H1 (cell line): ENCODE measurements at regions not wholly inside any gene's neighbourhood (a gene's known extent, or its start where the extent isn't known, plus 50 kb on each side); places are given as distances from the start of the nearest gene placed in this dataset.

ENCODE experiments used
- CTCF ChIA-PET: fragments of 300-600 bp; sonication (Branson Sonifier 250); formaldehyde crosslinking; loops from one replicate; lab custom pipeline; 2021; ENCODE audit not compliant: partially characterized antibody; lab: Charles Lee
- POLR2A ChIA-PET: fragments of 300-600 bp; sonication (Branson Sonifier 250); formaldehyde crosslinking; loops from one replicate; lab custom pipeline; 2021; ENCODE audit warnings: inconsistent platforms; ENCODE audit not compliant: partially characterized antibody; lab: Charles Lee
- DNase-seq, 2 experiments: peaks; one replicate each; pipeline versions ENCODE4 v3.0.0 to v3.0.0-alpha.2; 2010 to 2022; ENCODE audit warnings: low spot score in 2 of 2, low read depth in 1 of 2, mixed read lengths in 1 of 2
- FAIRE-seq: peaks from 2 replicates; lab custom pipeline; 2011; peaks lifted over from hg19 to GRCh38; lab: Jason Lieb, UNC
- H2AFZ ChIP-seq: 2 replicates; pipeline ENCODE4 v1.8.1; 2012; ENCODE audit warnings: low read length, inconsistent platforms
- H2AK5ac ChIP-seq: 2 replicates; pipeline ENCODE4 v1.6.1; 2013; ENCODE audit warnings: low read depth, low read length
- H2BK120ac ChIP-seq: replicated peaks from 2 replicates; pipeline ENCODE3; 2013; ENCODE audit warnings: low read depth, low read length, inconsistent platforms
- H2BK12ac ChIP-seq: 2 replicates; pipeline ENCODE4 v1.6.1; 2013; ENCODE audit warnings: low read depth, low read length
- H2BK15ac ChIP-seq: 2 replicates; pipeline ENCODE4 v1.6.1; 2013; ENCODE audit warnings: low read length
- H2BK20ac ChIP-seq: 2 replicates; pipeline ENCODE4 v1.6.1; 2013; ENCODE audit warnings: low read length
- H2BK5ac ChIP-seq: 2 replicates; pipeline ENCODE4 v1.6.1; 2013; ENCODE audit warnings: low read depth, low read length
- H3K14ac ChIP-seq: 2 replicates; pipeline ENCODE4 v1.6.1; 2013; ENCODE audit warnings: inconsistent platforms; ENCODE audit not compliant: insufficient read length
- H3K18ac ChIP-seq: 2 replicates; pipeline ENCODE4 v1.6.1; 2013; ENCODE audit warnings: low read length; ENCODE audit errors: extremely low read depth
- H3K23ac ChIP-seq: 2 replicates; pipeline ENCODE4 v1.6.1; 2013; ENCODE audit warnings: inconsistent platforms; ENCODE audit not compliant: insufficient read length
- H3K23me2 ChIP-seq: 2 replicates; pipeline ENCODE4 v1.6.1; 2013; ENCODE audit warnings: low read depth, low read length
- H3K27ac ChIP-seq: 2 replicates; pipeline ENCODE4 v1.6.1; 2011; ENCODE audit warnings: low read depth, low read length, inconsistent platforms
- H3K27me3 ChIP-seq, 4 experiments: replicated peaks in 1 of 4; 1 replicate in 1 of 4; 2 replicates in 3 of 4; pipeline versions ENCODE4 v1.6.1 to v1.8.1; 2011 to 2013; ENCODE audit warnings: low read length in 3 of 4, mild to moderate bottlenecking in 3 of 4, inconsistent platforms in 2 of 4, mixed read lengths in 2 of 4, moderate library complexity in 1 of 4; ENCODE audit not compliant: control insufficient read depth in 3 of 4, insufficient read depth in 3 of 4; ENCODE audit errors: extremely low read depth in 1 of 4
- H3K36me3 ChIP-seq, 4 experiments: 2 replicates each; pipeline versions ENCODE4 v1.6.1 to v1.8.1; 2011 to 2013; ENCODE audit warnings: mild to moderate bottlenecking in 4 of 4, low read length in 3 of 4, moderate library complexity in 2 of 4, control low read depth in 1 of 4, inconsistent platforms in 1 of 4; ENCODE audit not compliant: insufficient read depth in 4 of 4, control insufficient read depth in 2 of 4
- H3K4ac ChIP-seq: replicated peaks from 2 replicates; pipeline ENCODE3; 2013; ENCODE audit warnings: low read length, low read depth, mixed read lengths, inconsistent platforms; ENCODE audit not compliant: insufficient read length
- H3K4me1 ChIP-seq, 4 experiments: replicated peaks in 1 of 4; 1 replicate in 1 of 4; 2 replicates in 3 of 4; pipeline versions ENCODE4 v1.6.1 to v1.8.1; 2011 to 2013; ENCODE audit warnings: low read length in 3 of 4, inconsistent platforms in 2 of 4, mixed read lengths in 1 of 4; ENCODE audit not compliant: insufficient read depth in 4 of 4, control insufficient read depth in 3 of 4
- H3K4me2 ChIP-seq, 2 experiments: 2 replicates each; pipeline versions ENCODE4 v1.6.1 to v1.8.1; 2011 to 2013; ENCODE audit warnings: low read depth in 2 of 2, low read length in 2 of 2, control low read depth in 1 of 2, inconsistent platforms in 1 of 2, mild to moderate bottlenecking in 1 of 2; ENCODE audit not compliant: insufficient read depth in 1 of 2
- H3K4me3 ChIP-seq, 4 experiments: fragments of 200-600, 300-600 bp in 1 of 4; sonication (generic), shearing (Covaris generic), sonication (Bioruptor Twin) in 1 of 4; 2 replicates each; pipeline versions ENCODE4 v1.5.1 to v1.8.1; 2011 to 2016; ENCODE audit warnings: low read length in 4 of 4, low read depth in 3 of 4, control low read depth in 2 of 4, inconsistent platforms in 2 of 4, mild to moderate bottlenecking in 2 of 4, mixed read lengths in 1 of 4, moderate library complexity in 1 of 4; ENCODE audit not compliant: insufficient read depth in 2 of 4; ENCODE audit errors: extremely low read depth in 1 of 4
- H3K56ac ChIP-seq: replicated peaks from 2 replicates; pipeline ENCODE3; 2013; ENCODE audit warnings: low read depth, mild to moderate bottlenecking, mixed read lengths, low read length, inconsistent platforms; ENCODE audit not compliant: insufficient read length
- H3K79me1 ChIP-seq: 2 replicates; pipeline ENCODE4 v1.6.1; 2013; ENCODE audit warnings: low read depth, low read length, control low read depth
- H3K79me2 ChIP-seq, 2 experiments: 2 replicates each; pipeline versions ENCODE4 v1.6.1 to v1.8.1; 2012 to 2013; ENCODE audit warnings: low read length in 2 of 2, mild to moderate bottlenecking in 2 of 2, inconsistent platforms in 1 of 2; ENCODE audit not compliant: insufficient read depth in 2 of 2, control insufficient read depth in 1 of 2
- H3K9ac ChIP-seq, 4 experiments: replicated peaks in 1 of 4; 1 replicate in 1 of 4; 2 replicates in 3 of 4; pipeline versions ENCODE4 v1.6.1 to v1.8.1; 2011 to 2013; ENCODE audit warnings: low read depth in 3 of 4, low read length in 3 of 4, control low read depth in 2 of 4, mild to moderate bottlenecking in 2 of 4, moderate library complexity in 2 of 4, inconsistent platforms in 1 of 4; ENCODE audit errors: extremely low read depth in 1 of 4
- H3K9me3 ChIP-seq, 2 experiments: 2 replicates each; pipeline versions ENCODE4 v1.6.1 to v1.8.1; 2012 to 2013; ENCODE audit warnings: mild to moderate bottlenecking in 2 of 2, moderate library complexity in 2 of 2, control low read depth in 1 of 2, inconsistent platforms in 1 of 2, low read depth in 1 of 2, low read length in 1 of 2, mixed read lengths in 1 of 2; ENCODE audit not compliant: insufficient read depth in 2 of 2
- H4K20me1 ChIP-seq, 2 experiments: replicated peaks in 1 of 2; 2 replicates each; pipeline versions ENCODE3 to v1.8.1; 2011 to 2013; ENCODE audit warnings: inconsistent platforms in 2 of 2, low read length in 2 of 2, mild to moderate bottlenecking in 1 of 2; ENCODE audit not compliant: insufficient read depth in 2 of 2, control insufficient read depth in 1 of 2
- H4K5ac ChIP-seq: 2 replicates; pipeline ENCODE4 v1.6.1; 2013; ENCODE audit warnings: low read length, low read depth, mixed read lengths, inconsistent platforms; ENCODE audit not compliant: insufficient read length
- H4K8ac ChIP-seq: 2 replicates; pipeline ENCODE4 v1.8.0; 2013; ENCODE audit warnings: mild to moderate bottlenecking, moderate library complexity, low read length, inconsistent platforms; ENCODE audit not compliant: insufficient read depth; ENCODE audit errors: extremely low read depth
- H4K91ac ChIP-seq: replicated peaks from 2 replicates; pipeline ENCODE3; 2013; ENCODE audit warnings: low read length, mixed read lengths, inconsistent platforms; ENCODE audit not compliant: insufficient read length
- ASH2L ChIP-seq: fragments of 200-600, 300-600 bp; sonication (generic); IDR thresholded peaks from one replicate; pipeline ENCODE4 v1.7.1; 2017; ENCODE audit warnings: low read length
- CBX8 ChIP-seq: fragments of 300-800, 300-1000 bp; sonication (generic); IDR thresholded peaks from 2 replicates; pipeline ENCODE4 v1.7.1; 2016; ENCODE audit warnings: low read depth, low read length, borderline replicate concordance
- CHD1 ChIP-seq: IDR thresholded peaks from 2 replicates; pipeline ENCODE4 v1.6.1; 2012; ENCODE audit warnings: low read depth, low read length, improper control_type of control experiment
- GABPA ChIP-seq: IDR thresholded peaks from 2 replicates; pipeline ENCODE4 v1.6.1; 2011; ENCODE audit warnings: mild to moderate bottlenecking, low read length, moderate library complexity, borderline replicate concordance; ENCODE audit not compliant: insufficient read depth
- GTF2F1 ChIP-seq: IDR thresholded peaks from 2 replicates; pipeline ENCODE4 v1.6.1; 2012; ENCODE audit warnings: low read depth, low read length, improper control_type of control experiment, borderline replicate concordance
- JUN ChIP-seq: IDR thresholded peaks from 2 replicates; pipeline ENCODE4 v1.6.1; 2011; ENCODE audit warnings: low read depth, mild to moderate bottlenecking, improper control_type of control experiment, low read length
- POLR2AphosphoS5 ChIP-seq: IDR thresholded peaks from 2 replicates; pipeline ENCODE4 v1.6.1; 2011; ENCODE audit warnings: low read depth, low read length
- RXRA ChIP-seq: IDR thresholded peaks from 2 replicates; pipeline ENCODE4 v1.6.1; 2011; ENCODE audit warnings: low read depth, mild to moderate bottlenecking, low read length, moderate library complexity; ENCODE audit not compliant: insufficient read depth
- SIRT6 ChIP-seq: IDR thresholded peaks from one replicate; pipeline ENCODE4 v1.7.1; 2012; ENCODE audit warnings: low read length, inconsistent platforms
- TAF1 ChIP-seq: IDR thresholded peaks from 2 replicates; pipeline ENCODE4 v1.6.1; 2011; ENCODE audit warnings: mild to moderate bottlenecking, low read depth, low read length
- TBP ChIP-seq: IDR thresholded peaks from 2 replicates; pipeline ENCODE4 v1.6.1; 2011; ENCODE audit warnings: low read depth, low read length, improper control_type of control experiment
- YY1 ChIP-seq: IDR thresholded peaks from 2 replicates; pipeline ENCODE4 v1.6.1; 2011; ENCODE audit warnings: low read depth, mild to moderate bottlenecking, low read length
- ZNF274 ChIP-seq: IDR thresholded peaks from 2 replicates; pipeline ENCODE4 v1.7.0; 2012; ENCODE audit warnings: low read length, borderline replicate concordance; ENCODE audit errors: extremely low read depth
- WGBS, 2 experiments: shearing (Covaris generic) in 1 of 2; methylation state at CpG; one replicate each; pipeline versions ENCODE4 v1.1.6 to v1.1.7; 2013 to 2015; ENCODE audit warnings: low lambda C conversion rate in 2 of 2, mixed read lengths in 2 of 2, inconsistent platforms in 1 of 2, low coverage in 1 of 2, missing lambda C conversion rate in 1 of 2; ENCODE audit not compliant: insufficient replicate concordance in 2 of 2, insufficient coverage in 1 of 2, insufficient read length in 1 of 2; ENCODE audit errors: extremely low coverage in 1 of 2, missing lambda C conversion rate in 1 of 2; 5-methylcytosine and 5-hydroxymethylcytosine counted together
- TF ChIP-seq, protein P1 (sequence below): IDR thresholded peaks from 2 replicates; pipeline ENCODE4 v1.6.1; 2012; ENCODE audit warnings: low read length, inconsistent platforms

DNA sequence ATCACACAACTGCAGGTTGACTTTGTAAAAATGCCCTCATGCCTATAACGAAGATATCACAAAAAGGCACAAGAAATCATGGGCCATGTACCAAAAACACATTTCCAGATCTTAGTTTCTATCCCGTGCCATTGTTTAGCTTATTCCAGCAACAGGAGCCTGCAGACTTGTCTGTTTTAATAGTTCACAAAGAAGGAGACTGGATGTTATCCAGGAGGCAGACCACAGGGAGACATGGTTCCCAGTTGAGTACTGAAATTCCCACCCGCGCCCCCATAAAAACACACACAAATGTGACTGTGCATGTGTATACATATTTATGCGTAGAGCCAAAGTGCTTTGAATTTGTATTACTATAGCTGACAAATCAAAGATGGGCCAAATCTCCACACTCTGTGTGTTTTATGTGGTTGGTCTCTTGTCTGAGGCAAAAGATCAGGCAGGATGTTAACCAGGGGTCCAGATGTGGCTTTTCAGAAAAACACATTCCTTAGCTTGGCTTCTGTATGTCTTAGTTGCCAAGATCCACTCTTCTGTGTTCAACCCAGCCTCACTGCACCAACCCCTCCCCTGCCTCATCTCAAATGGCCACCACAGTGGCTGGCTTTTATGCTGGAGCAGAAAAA lies 469.2 kb upstream of the DIPK2B start:
- Histone ChIP-seq H3K18ac (no peak overlapping the region), H3K27ac (no peak overlapping the region), H4K91ac (no peak overlapping the region), H3K56ac (no peak overlapping the region), H2AK5ac (no peak overlapping the region), H3K9ac (no peak overlapping the region), H2BK20ac (no peak overlapping the region), H2BK120ac (no peak overlapping the region), H3K4me2 (no peak overlapping the region), H3K4me1 (no peaks in the 10 kb centered on the region), H2AFZ (no peak overlapping the region), H3K4ac (no peak overlapping the region), H3K79me1 (no peaks in the 10 kb centered on the region), H3K4me3 (no peak overlapping the region), H3K23ac (no peak overlapping the region), H4K8ac (no peak overlapping the region), H2BK15ac (no peak overlapping the region), H3K14ac (no peak overlapping the region), H3K79me2 (no peaks in the 10 kb centered on the region), H3K27me3 (no peaks in the 10 kb centered on the region), H4K20me1 (no peaks in the 10 kb centered on the region), H3K36me3 (no peaks in the 10 kb centered on the region), H2BK5ac (no peak overlapping the region), H3K23me2 (no peaks in the 10 kb centered on the region), H4K5ac (no peak overlapping the region), H3K9me3 (peaks cover 0 to 4% of the 10 kb centered on the region in 2 experiments; a peak in 1 of 4 replicates), H2BK12ac (no peak overlapping the region)
- 96% methylated on average over 5 of the region's 5 CpGs; no CpG with 5 or more reads in 1 of the 2 experiments for WGBS, 2 experiments
- no peak for DNase-seq
- POLR2A ChIA-PET = no interaction called here
- no peak for FAIRE-seq
- CTCF ChIA-PET = no interaction called here
- no peak for TF ChIP-seq GTF2F1
- TF ChIP-seq, protein P1, sequence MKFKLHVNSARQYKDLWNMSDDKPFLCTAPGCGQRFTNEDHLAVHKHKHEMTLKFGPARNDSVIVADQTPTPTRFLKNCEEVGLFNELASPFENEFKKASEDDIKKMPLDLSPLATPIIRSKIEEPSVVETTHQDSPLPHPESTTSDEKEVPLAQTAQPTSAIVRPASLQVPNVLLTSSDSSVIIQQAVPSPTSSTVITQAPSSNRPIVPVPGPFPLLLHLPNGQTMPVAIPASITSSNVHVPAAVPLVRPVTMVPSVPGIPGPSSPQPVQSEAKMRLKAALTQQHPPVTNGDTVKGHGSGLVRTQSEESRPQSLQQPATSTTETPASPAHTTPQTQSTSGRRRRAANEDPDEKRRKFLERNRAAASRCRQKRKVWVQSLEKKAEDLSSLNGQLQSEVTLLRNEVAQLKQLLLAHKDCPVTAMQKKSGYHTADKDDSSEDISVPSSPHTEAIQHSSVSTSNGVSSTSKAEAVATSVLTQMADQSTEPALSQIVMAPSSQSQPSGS = no peak
- TF ChIP-seq CHD1 = no peak
- TF ChIP-seq RXRA = no peak
- TF ChIP-seq SIRT6 = no peak
- no peak for TF ChIP-seq ZNF274
- TF ChIP-seq POLR2AphosphoS5 = no peak
- TF ChIP-seq TBP = no peak
- TF ChIP-seq ASH2L = no peak
- TF ChIP-seq YY1 = no peak
- TF ChIP-seq GABPA = no peak
- TF ChIP-seq CBX8 = no peak
- no peak for TF ChIP-seq TAF1
- TF ChIP-seq JUN = no peak
